Glomerular endothelial cell (primary cell): ENCODE measurements at regions not wholly inside any gene's neighbourhood (a gene's known extent, or its start where the extent isn't known, plus 50 kb on each side); places are given as distances from the start of the nearest gene placed in this dataset.
"Not testable (repeated sequence)": the region's sequence is repeated elsewhere in the genome, so short reads cannot be mapped to it uniquely, and the experiment has no call there.

Experiments used
- DNase-seq: peaks from one replicate; pipeline ENCODE4 v3.0.0-alpha.2; 2011; ENCODE audit warnings: low read depth, low spot score; ENCODE audit errors: extremely low read depth

GRCh38 chr2:236346366-236346765 is 82.2 kb upstream of the ASB18 start:
- DNase-seq: no peak

- no peak for DNase-seq
Observed at GRCh38 chr2:236348279-236348678, 84.1 kb upstream of the ASB18 start.

GRCh38 chr2:236348976-236349375 is 84.8 kb upstream of the ASB18 start:
- no peak for DNase-seq

GRCh38 chr2:236350426-236350825 is 86.2 kb upstream of the ASB18 start:
- DNase-seq: no peak

- no peak for DNase-seq
Observed at GRCh38 chr2:236351966-236352525, 87.8 kb upstream of the ASB18 start.

- DNase-seq: peak; percentile 18
Observed at GRCh38 chr2:236352761-236353593, 88.8 kb upstream of the ASB18 start.

GRCh38 chr2:236353594-236353942 is 89.4 kb upstream of the ASB18 start:
- DNase-seq: no peak

GRCh38 chr2:236354056-236354940 is 90.1 kb upstream of the ASB18 start:
- no peak for DNase-seq

- no peak for DNase-seq
Observed at GRCh38 chr2:236354973-236355595, 90.9 kb upstream of the ASB18 start.

- no peak for DNase-seq
Observed at GRCh38 chr2:236355911-236356310, 91.7 kb upstream of the ASB18 start.

- DNase-seq: not testable (repeated sequence)
Observed at GRCh38 chr2:236356321-236356720, 92.1 kb upstream of the ASB18 start.

- DNase-seq: not testable (repeated sequence)
Observed at GRCh38 chr2:236358482-236358881, 94.3 kb upstream of the ASB18 start.

GRCh38 chr2:236359426-236360045 is 95.3 kb upstream of the ASB18 start:
- DNase-seq: no peak

GRCh38 chr2:236360496-236360895 is 96.3 kb upstream of the ASB18 start:
- no peak for DNase-seq

- DNase-seq: no peak
Observed at GRCh38 chr2:236363711-236364277, 99.6 kb upstream of the ASB18 start.

- DNase-seq: no peak
Observed at GRCh38 chr2:236365258-236366048, 101.2 kb upstream of the ASB18 start.

GRCh38 chr2:236366049-236366387 is 101.8 kb upstream of the ASB18 start:
- DNase-seq: no peak

- no peak for DNase-seq
Observed at GRCh38 chr2:236366397-236366796, 102.2 kb upstream of the ASB18 start.

- DNase-seq: no peak
Observed at GRCh38 chr2:236367506-236368289, 103.5 kb upstream of the ASB18 start.
